Upper lobe of right lung (tissue), 1 donor: ENCODE measurements at regions not wholly inside any gene's neighbourhood (a gene's known extent, or its start where the extent isn't known, plus 50 kb on each side); places are given as distances from the start of the nearest gene placed in this dataset.
A peak's percentile ranks its signal among the peaks of the same experiment; 100 is the strongest.

Source experiments
- ATAC-seq: fragments of 200-7000 bp; cut with Tn5 transposase; one replicate; pipeline ENCODE4 v1.9.1; 2020; ENCODE audit warnings: mild to moderate bottlenecking, moderate library complexity
- DNase-seq: peaks from one replicate; pipeline ENCODE4 v3.0.0-alpha.2; 2020
- H3K27ac ChIP-seq: fragments of 200-600 bp; one replicate; pipeline ENCODE4 v1.8.0; 2022
- H3K27me3 ChIP-seq: fragments of 200-600 bp; one replicate; pipeline ENCODE4 v1.8.0; 2022; ENCODE audit warnings: mild to moderate bottlenecking
- H3K36me3 ChIP-seq: fragments of 200-600 bp; one replicate; pipeline ENCODE4 v1.8.0; 2022
- H3K4me1 ChIP-seq: fragments of 200-600 bp; one replicate; pipeline ENCODE4 v1.8.0; 2022
- H3K4me3 ChIP-seq: fragments of 200-600 bp; one replicate; pipeline ENCODE4 v1.8.0; 2022; ENCODE audit warnings: mild to moderate bottlenecking
- H3K9me3 ChIP-seq: fragments of 200-600 bp; one replicate; pipeline ENCODE4 v1.8.0; 2022
- CTCF ChIP-seq: fragments of 200-600 bp; IDR thresholded peaks from one replicate; pipeline ENCODE4 v1.8.0; 2022; ENCODE audit warnings: antibody characterized with exemption
- intact Hi-C: fragments of 100-400 bp; cut with DNase I; formaldehyde crosslinking; loops from one replicate; pipeline ENCODE4 v1.11.0; 2022
- donor health status: DM: no; HTN: yes; CAD: no; lungs with severe emphysema.

DNA sequence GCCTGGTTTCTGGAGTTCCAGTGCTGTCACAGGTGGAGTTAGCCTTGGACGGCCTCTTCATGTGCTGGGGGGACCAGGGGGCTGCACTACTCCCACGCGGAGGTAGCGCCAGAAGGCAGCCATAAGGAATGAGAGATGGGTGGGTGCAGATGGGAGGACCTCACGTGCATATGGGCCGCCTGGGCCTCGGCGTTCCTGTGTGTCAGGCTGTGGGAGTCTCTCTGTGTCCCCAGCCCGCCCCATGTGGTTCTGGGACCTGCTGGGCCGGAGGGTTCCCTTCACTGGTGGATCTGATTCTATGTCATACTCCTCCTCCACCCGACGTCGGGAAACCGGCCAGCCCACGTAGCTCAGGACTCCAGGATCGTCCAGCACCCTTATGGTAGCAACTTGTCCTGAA, 149.0 kb upstream of the SOX1 start:
- Histone ChIP-seq H3K36me3 (no peaks in the 10 kb centered on the region), H3K27me3 (peaks cover 13% of the 10 kb centered on the region), H3K4me1 (no peaks in the 10 kb centered on the region), H3K4me3 (no peak overlapping the region), H3K9me3 (no peaks in the 10 kb centered on the region), H3K27ac (no peak overlapping the region)
- intact Hi-C loops, result no loop called here
- DNase-seq, result peak; percentile 40
- TF ChIP-seq CTCF, result no peak
- ATAC-seq, result no peak

- TF ChIP-seq CTCF, result no peak
These were observed 147.7 kb upstream of the SOX1 start for GRCh38 chr13:111919286-111919685.

DNA sequence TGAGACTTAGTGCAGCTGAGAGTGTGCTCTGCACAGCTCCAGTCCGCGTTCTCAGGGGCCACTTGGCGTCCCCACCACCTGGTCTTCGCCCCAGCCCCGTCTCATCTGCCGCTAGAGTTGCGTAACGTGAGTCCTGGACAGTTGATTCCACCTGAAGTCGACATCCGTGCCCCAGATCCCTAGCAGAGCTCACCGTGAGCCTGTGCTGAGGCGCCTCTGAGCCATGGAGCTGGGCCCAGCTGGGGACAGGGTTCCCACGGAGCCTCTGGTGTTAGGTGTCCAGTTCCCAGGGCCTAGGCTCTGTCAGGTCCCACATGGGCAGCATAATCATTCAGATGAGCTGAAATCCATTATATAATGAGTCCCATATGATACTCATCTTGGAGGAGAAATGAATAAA, 147.1 kb upstream of the SOX1 start:
- no peak for DNase-seq
- no peak for ATAC-seq
- Histone ChIP-seq H3K27me3 (peaks cover 13% of the 10 kb centered on the region), H3K27ac (no peak overlapping the region), H3K36me3 (no peaks in the 10 kb centered on the region), H3K9me3 (no peaks in the 10 kb centered on the region), H3K4me3 (no peak overlapping the region), H3K4me1 (no peaks in the 10 kb centered on the region)
- TF ChIP-seq CTCF, result no peak
- intact Hi-C loops, result no loop called here

More at GRCh38 chr13:111919286-111919685, 147.7 kb upstream of the SOX1 start:
- Histone ChIP-seq H3K4me3 (no peak overlapping the region), H3K27me3 (peaks cover 13% of the 10 kb centered on the region), H3K27ac (no peak overlapping the region), H3K4me1 (no peaks in the 10 kb centered on the region), H3K9me3 (no peaks in the 10 kb centered on the region), H3K36me3 (no peaks in the 10 kb centered on the region)
- DNase-seq (peak; percentile 34), ATAC-seq (no peak)
- intact Hi-C loops, result no loop called here

DNA sequence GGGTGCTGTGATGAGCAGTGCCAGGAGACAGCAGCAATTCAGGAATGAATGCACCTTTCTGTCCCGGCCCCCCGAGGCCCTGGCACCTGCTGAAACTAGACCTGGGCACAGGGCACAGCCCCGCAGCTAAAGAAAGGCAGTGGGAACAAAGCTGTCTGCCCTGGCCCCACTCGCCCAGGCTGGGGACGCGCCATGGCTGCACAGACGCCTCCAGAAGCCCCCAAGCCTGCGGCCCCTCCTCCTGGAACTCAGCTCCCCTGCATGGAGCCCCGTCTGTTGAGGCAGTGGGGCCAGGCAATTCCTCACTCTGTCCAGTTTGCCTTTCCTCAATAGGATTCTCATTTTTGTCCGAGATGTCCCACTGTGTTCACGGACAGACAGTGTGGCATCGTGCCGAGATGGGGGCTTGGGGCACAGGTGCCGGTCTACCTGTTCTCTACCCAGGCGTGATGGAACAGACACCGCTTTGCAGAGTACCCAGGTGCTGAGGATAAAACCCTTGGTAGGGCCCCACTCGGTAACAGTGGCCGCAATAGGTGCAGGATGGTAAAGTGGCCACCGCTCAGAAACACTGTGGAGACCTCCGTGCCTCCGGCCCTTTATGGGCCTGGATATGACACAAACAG, 146.5 kb upstream of the SOX1 start:
- intact Hi-C loops, result no loop called here
- H3K9me3 ChIP-seq, result no peaks in the 10 kb centered on the region
- H3K4me3 ChIP-seq, result no peak overlapping the region

GRCh38 chr13:111920932-111921705, 145.8 kb upstream of the SOX1 start:
- Histone ChIP-seq H3K4me3 (no peak overlapping the region), H3K36me3 (no peaks in the 10 kb centered on the region), H3K4me1 (no peaks in the 10 kb centered on the region), H3K27ac (no peak overlapping the region), H3K9me3 (no peaks in the 10 kb centered on the region), H3K27me3 (peaks cover 13% of the 10 kb centered on the region)
- peak; percentile 48 for DNase-seq
- intact Hi-C loops, result no loop called here
- no peak for ATAC-seq
- TF ChIP-seq CTCF, result no peak

More for the DNA sequence above, 146.5 kb upstream of the SOX1 start:
- no peak for TF ChIP-seq CTCF
- Histone ChIP-seq H3K4me1 (no peaks in the 10 kb centered on the region), H3K27me3 (peaks cover 13% of the 10 kb centered on the region), H3K27ac (no peak overlapping the region), H3K36me3 (no peaks in the 10 kb centered on the region)
- DNase-seq (peak; percentile 55), ATAC-seq (no peak)
